Uterus (tissue), 3 donors: ENCODE measurements at regions not wholly inside any gene's neighbourhood (a gene's known extent, or its start where the extent isn't known, plus 50 kb on each side); places are given as distances from the start of the nearest gene placed in this dataset.
A peak's percentile ranks its signal among the peaks of the same experiment; 100 is the strongest.

Experiments used
- DNase-seq, 2 donors: peaks; one replicate each; pipeline ENCODE4 v3.0.0-alpha.2; 2019 to 2020
- H3K27ac ChIP-seq, 2 donors: fragments of 200-600 bp; sonication (generic); 1 replicate in 1 of 2; 2 replicates in 1 of 2; pipeline ENCODE4 v1.5.1; 2016 to 2018
- H3K27me3 ChIP-seq, 2 donors: fragments of 200-600 bp; sonication (generic); one replicate each; pipeline ENCODE4 v1.5.1; 2018 to 2019; ENCODE audit warnings: control low read depth in 1 of 2
- H3K36me3 ChIP-seq, 2 donors: fragments of 200-600 bp; sonication (generic); one replicate each; pipeline ENCODE4 v1.5.1; 2019; ENCODE audit warnings: control low read depth in 1 of 2
- H3K4me1 ChIP-seq, 2 donors: fragments of 200-600 bp; sonication (generic); one replicate each; pipeline ENCODE4 v1.5.1; 2018 to 2019; ENCODE audit warnings: control low read depth in 1 of 2
- H3K4me3 ChIP-seq, 2 donors: fragments of 200-600 bp; sonication (generic); 1 replicate in 1 of 2; 2 replicates in 1 of 2; pipeline ENCODE4 v1.5.1; 2018 to 2019; ENCODE audit warnings: mild to moderate bottlenecking in 1 of 2
- H3K9me3 ChIP-seq, 2 donors: fragments of 200-600 bp; sonication (generic); one replicate each; pipeline ENCODE4 v1.5.1; 2019; ENCODE audit warnings: control low read depth in 1 of 2
- POLR2A ChIP-seq, 2 donors: fragments of 450-650 bp; IDR thresholded peaks; one replicate each; pipeline ENCODE4 v1.6.1; 2016; ENCODE audit warnings: antibody characterized with exemption in 2 of 2, mild to moderate bottlenecking in 1 of 2, moderate library complexity in 1 of 2
- intact Hi-C: fragments of 100-400 bp; cut with DNase I; formaldehyde crosslinking; loops from one replicate; pipeline ENCODE4 v1.15.1; 2023; ENCODE audit warnings: low total_unique reads
- TF ChIP-seq, protein P1 (sequence below), 4 experiments: fragments of 200-600 bp in 2 of 4; fragments of 450-650 bp in 2 of 4; sonication (generic) in 2 of 4; IDR thresholded peaks; one replicate each; pipeline ENCODE4 v1.5.1; 2016 to 2019; ENCODE audit warnings: antibody characterized with exemption in 4 of 4, mild to moderate bottlenecking in 2 of 4, moderate library complexity in 1 of 4
- donor health status: DM: yes; HTN: yes; CAD: no.

DNA sequence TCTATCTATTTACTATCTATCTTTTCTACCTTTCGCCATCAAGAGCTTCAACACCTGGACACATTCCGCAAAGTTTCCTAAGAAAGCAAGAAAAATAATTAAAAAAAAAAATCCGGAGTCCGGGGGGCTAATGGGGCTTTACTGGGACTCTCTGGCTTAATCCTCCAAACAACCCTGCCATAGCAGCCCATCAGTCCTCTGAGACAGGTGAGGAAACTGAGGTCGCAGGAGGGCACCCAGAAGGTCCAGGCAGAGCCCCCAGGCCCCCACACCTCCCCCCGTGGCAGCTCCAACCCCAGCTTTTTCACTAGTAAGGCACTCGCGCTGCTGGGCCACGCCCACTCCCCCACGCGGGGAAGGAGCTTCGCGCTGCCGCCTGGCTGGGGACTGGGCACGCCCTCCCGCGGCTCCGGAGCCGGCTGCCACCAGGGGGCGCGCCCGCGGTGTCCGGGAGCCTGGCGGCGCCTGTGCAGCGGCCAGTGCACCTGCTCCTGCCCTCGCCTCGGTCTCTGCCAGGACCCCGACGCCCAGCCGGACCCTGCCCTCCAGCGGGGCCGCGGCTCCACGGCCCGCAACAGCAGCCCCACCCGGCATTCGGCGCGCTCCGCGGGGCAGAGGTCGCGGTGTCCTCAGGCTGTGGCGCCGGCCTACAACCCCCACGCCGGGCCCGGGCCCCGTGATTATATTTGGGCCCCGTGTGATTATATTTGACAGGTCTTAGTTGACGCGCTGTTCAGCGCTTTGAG, 54.1 kb upstream of the SAMD11 start:
- TF ChIP-seq, protein P1, sequence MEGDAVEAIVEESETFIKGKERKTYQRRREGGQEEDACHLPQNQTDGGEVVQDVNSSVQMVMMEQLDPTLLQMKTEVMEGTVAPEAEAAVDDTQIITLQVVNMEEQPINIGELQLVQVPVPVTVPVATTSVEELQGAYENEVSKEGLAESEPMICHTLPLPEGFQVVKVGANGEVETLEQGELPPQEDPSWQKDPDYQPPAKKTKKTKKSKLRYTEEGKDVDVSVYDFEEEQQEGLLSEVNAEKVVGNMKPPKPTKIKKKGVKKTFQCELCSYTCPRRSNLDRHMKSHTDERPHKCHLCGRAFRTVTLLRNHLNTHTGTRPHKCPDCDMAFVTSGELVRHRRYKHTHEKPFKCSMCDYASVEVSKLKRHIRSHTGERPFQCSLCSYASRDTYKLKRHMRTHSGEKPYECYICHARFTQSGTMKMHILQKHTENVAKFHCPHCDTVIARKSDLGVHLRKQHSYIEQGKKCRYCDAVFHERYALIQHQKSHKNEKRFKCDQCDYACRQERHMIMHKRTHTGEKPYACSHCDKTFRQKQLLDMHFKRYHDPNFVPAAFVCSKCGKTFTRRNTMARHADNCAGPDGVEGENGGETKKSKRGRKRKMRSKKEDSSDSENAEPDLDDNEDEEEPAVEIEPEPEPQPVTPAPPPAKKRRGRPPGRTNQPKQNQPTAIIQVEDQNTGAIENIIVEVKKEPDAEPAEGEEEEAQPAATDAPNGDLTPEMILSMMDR (IDR thresholded peaks at IDR 0.05) = peak; percentile 42 to 88 (median 80)
- TF ChIP-seq POLR2A (IDR thresholded peaks at IDR 0.05) = no peak
- Histone ChIP-seq H3K4me1 (no peaks in the 10 kb centered on the region), H3K27me3 (no peaks in the 10 kb centered on the region), H3K27ac (no peak overlapping the region), H3K9me3 (no peaks in the 10 kb centered on the region), H3K36me3 (no peaks in the 10 kb centered on the region), H3K4me3 (no peak overlapping the region)
- intact Hi-C loops = no loop called here
- DNase-seq = peak; percentile 36 to 70
